IMR-90 (cell line): ENCODE measurements at regions not wholly inside any gene's neighbourhood (a gene's known extent, or its start where the extent isn't known, plus 50 kb on each side); places are given as distances from the start of the nearest gene placed in this dataset.

Experiments
- ATAC-seq: fragments of 200-7000 bp; cut with Tn5 transposase; 2 replicates; pipeline ENCODE4 v1.9.1; 2020; ENCODE audit warnings: low read depth, mild to moderate bottlenecking, moderate library complexity
- BruUV-seq: library from RNA; stranded (reverse); fragments of 400-500 nt; replicated peaks from 2 replicates; lab custom pipeline; 2021; lab: Mats Ljungman, UMichigan
- CTCF ChIA-PET: fragments of 300-600 bp; formaldehyde crosslinking; extraction: SDS; loops from one replicate; lab custom pipeline; 2021; ENCODE audit warnings: antibody characterized with exemption; lab: Yijun Ruan, JAX
- POLR2A ChIA-PET: fragments of 300-600 bp; sonication (Branson Sonifier 250); formaldehyde crosslinking; loops from one replicate; lab custom pipeline; 2022; ENCODE audit warnings: antibody characterized with exemption; ENCODE audit not compliant: unreplicated experiment; lab: Charles Lee
- DNase-seq: peaks from one replicate; pipeline ENCODE4 v3.0.0; 2013
- H2AFZ ChIP-seq: replicated peaks from 2 replicates; pipeline ENCODE3; 2013; ENCODE audit warnings: low read length, mild to moderate bottlenecking; ENCODE audit not compliant: poor library complexity
- H2AK5ac ChIP-seq: 2 replicates; pipeline ENCODE4 v1.6.1; 2013; ENCODE audit warnings: low read depth, low read length, inconsistent platforms
- H2AK9ac ChIP-seq: replicated peaks from 2 replicates; pipeline ENCODE3; 2013; ENCODE audit warnings: mild to moderate bottlenecking, low read depth, low read length, moderate library complexity; ENCODE audit not compliant: poor library complexity
- H2BK120ac ChIP-seq: 2 replicates; pipeline ENCODE4 v1.6.1; 2013; ENCODE audit warnings: low read depth, low read length, inconsistent platforms
- H2BK15ac ChIP-seq: 3 replicates; pipeline ENCODE4 v1.6.1; 2013; ENCODE audit warnings: low read depth, low read length, inconsistent platforms
- H2BK20ac ChIP-seq: 2 replicates; pipeline ENCODE4 v1.6.1; 2013; ENCODE audit warnings: low read depth, mild to moderate bottlenecking, inconsistent platforms, low read length, moderate library complexity
- H2BK5ac ChIP-seq: 2 replicates; pipeline ENCODE4 v1.6.1; 2013; ENCODE audit warnings: mild to moderate bottlenecking, low read depth, low read length, inconsistent platforms; ENCODE audit not compliant: poor library complexity, severe bottlenecking
- H3K14ac ChIP-seq: replicated peaks from 2 replicates; pipeline ENCODE4 v1.6.1; 2013; ENCODE audit warnings: low read depth, low read length, inconsistent platforms
- H3K18ac ChIP-seq: 2 replicates; pipeline ENCODE4 v1.6.1; 2013; ENCODE audit warnings: low read depth, low read length, control low read depth
- H3K23ac ChIP-seq: 2 replicates; pipeline ENCODE4 v1.6.1; 2013; ENCODE audit warnings: low read depth, low read length, inconsistent platforms
- H3K27ac ChIP-seq: 2 replicates; pipeline ENCODE4 v1.5.1; 2013; ENCODE audit warnings: mild to moderate bottlenecking, control low read depth, low read length; ENCODE audit not compliant: insufficient read depth
- H3K27me3 ChIP-seq: 2 replicates; pipeline ENCODE4 v1.6.1; 2013; ENCODE audit warnings: low read length; ENCODE audit not compliant: control insufficient read depth, insufficient read depth
- H3K36me3 ChIP-seq: 2 replicates; pipeline ENCODE4 v1.6.1; 2013; ENCODE audit warnings: low read length, mixed read lengths; ENCODE audit not compliant: control insufficient read depth, insufficient read depth
- H3K4ac ChIP-seq: 2 replicates; pipeline ENCODE4 v1.6.1; 2013; ENCODE audit warnings: low read depth, low read length, inconsistent platforms
- H3K4me1 ChIP-seq: 2 replicates; pipeline ENCODE4 v1.6.1; 2013; ENCODE audit warnings: low read length, mixed read lengths; ENCODE audit not compliant: control insufficient read depth, insufficient read depth
- H3K4me2 ChIP-seq: 2 replicates; pipeline ENCODE4 v1.6.1; 2013; ENCODE audit warnings: low read depth, mild to moderate bottlenecking, control low read depth, low read length, moderate library complexity
- H3K4me3 ChIP-seq: 2 replicates; pipeline ENCODE4 v1.5.1; 2013; ENCODE audit warnings: low read depth, mild to moderate bottlenecking, control low read depth, low read length, moderate library complexity; ENCODE audit not compliant: insufficient read depth
- H3K56ac ChIP-seq: 2 replicates; pipeline ENCODE4 v1.6.1; 2013; ENCODE audit warnings: low read length, inconsistent platforms; ENCODE audit not compliant: insufficient read depth; ENCODE audit errors: extremely low read depth
- H3K79me1 ChIP-seq, 2 experiments: 2 replicates each; pipeline ENCODE4 v1.6.1; 2013; ENCODE audit warnings: low read length in 2 of 2, inconsistent platforms in 1 of 2, low read depth in 1 of 2
- H3K9ac ChIP-seq: 2 replicates; pipeline ENCODE4 v1.6.1; 2013; ENCODE audit warnings: low read depth, low read length, control low read depth
- H3K9me1 ChIP-seq: 2 replicates; pipeline ENCODE4 v1.6.1; 2013; ENCODE audit warnings: low read length, inconsistent platforms; ENCODE audit not compliant: insufficient read depth
- H3K9me3 ChIP-seq: 2 replicates; pipeline ENCODE4 v1.6.1; 2013; ENCODE audit warnings: low read length; ENCODE audit not compliant: control insufficient read depth, insufficient read depth
- H4K20me1 ChIP-seq: 2 replicates; pipeline ENCODE4 v1.6.1; 2013; ENCODE audit warnings: low read length, inconsistent platforms; ENCODE audit not compliant: insufficient read depth
- H4K5ac ChIP-seq: 2 replicates; pipeline ENCODE4 v1.6.1; 2013; ENCODE audit warnings: mild to moderate bottlenecking, low read depth, low read length, control low read depth
- H4K8ac ChIP-seq, 2 experiments: 2 replicates each; pipeline ENCODE4 v1.6.1; 2013; ENCODE audit warnings: low read depth in 2 of 2, low read length in 2 of 2, control low read depth in 1 of 2, inconsistent platforms in 1 of 2
- H4K91ac ChIP-seq: 2 replicates; pipeline ENCODE4 v1.6.1; 2013; ENCODE audit warnings: low read depth, low read length, inconsistent platforms; ENCODE audit not compliant: insufficient read depth
- BHLHE40 ChIP-seq: fragments of 150-350 bp; IDR thresholded peaks from 2 replicates; pipeline ENCODE4 v1.6.1; 2016; ENCODE audit warnings: mild to moderate bottlenecking, low read depth, low read length
- CEBPB ChIP-seq: IDR thresholded peaks from 2 replicates; pipeline ENCODE4 v1.6.1; 2012; ENCODE audit warnings: low read depth, low read length, improper control_type of control experiment
- CHD1 ChIP-seq: IDR thresholded peaks from 2 replicates; pipeline ENCODE4 v1.6.1; 2012; ENCODE audit warnings: low read depth, low read length, improper control_type of control experiment
- ELK1 ChIP-seq: fragments of 150-350 bp; IDR thresholded peaks from 2 replicates; pipeline ENCODE4 v1.6.1; 2016; ENCODE audit warnings: low read depth, mild to moderate bottlenecking, low read length, moderate library complexity, borderline replicate concordance
- FOS ChIP-seq: fragments of 150-350 bp; IDR thresholded peaks from 2 replicates; pipeline ENCODE4 v1.6.1; 2016; ENCODE audit warnings: low read depth, low read length
- MAZ ChIP-seq: IDR thresholded peaks from 2 replicates; pipeline ENCODE4 v1.6.1; 2012; ENCODE audit warnings: low read depth, mild to moderate bottlenecking, low read length, improper control_type of control experiment, moderate library complexity, borderline replicate concordance
- NFE2L2 ChIP-seq: fragments of 150-350 bp; IDR thresholded peaks from 2 replicates; pipeline ENCODE4 v1.6.1; 2016; ENCODE audit warnings: low read depth, mild to moderate bottlenecking, low read length
- RAD21 ChIP-seq: IDR thresholded peaks from 2 replicates; pipeline ENCODE4 v1.6.1; 2012; ENCODE audit warnings: low read length, improper control_type of control experiment
- RFX5 ChIP-seq: IDR thresholded peaks from 2 replicates; pipeline ENCODE4 v1.8.0; 2012; ENCODE audit warnings: low read depth, mild to moderate bottlenecking, low read length, moderate library complexity
- SMC3 ChIP-seq: fragments of 150-350 bp; IDR thresholded peaks from 2 replicates; pipeline ENCODE4 v1.6.1; 2016; ENCODE audit warnings: low read depth, mild to moderate bottlenecking, antibody characterized with exemption, low read length, moderate library complexity
- USF2 ChIP-seq: fragments of 150-350 bp; IDR thresholded peaks from 2 replicates; pipeline ENCODE4 v1.6.1; 2017; ENCODE audit warnings: mild to moderate bottlenecking, antibody characterized with exemption, low read length, low read depth
- WGBS, 2 experiments: methylation state at CpG; one replicate each; pipeline versions ENCODE4 v1.1.5 to v1.1.7; 2013; ENCODE audit warnings: missing lambda C conversion rate in 2 of 2; ENCODE audit not compliant: insufficient read length in 1 of 2; ENCODE audit errors: extremely low coverage in 2 of 2; 5-methylcytosine and 5-hydroxymethylcytosine counted together
- dilution Hi-C: fragments of 300-500 bp; cut with HindIII; formaldehyde crosslinking; loops from one replicate; pipeline ENCODE4 v1.14.3; 2018; ENCODE audit warnings: low sequenced_read_pairs; ENCODE audit not compliant: unreplicated experiment
- in situ Hi-C: fragments of 300-500 bp; cut with MboI; formaldehyde crosslinking; loops from 3 replicates; pipeline ENCODE4 v1.14.3; 2019; ENCODE audit warnings: low sequenced_read_pairs, inconsistent platforms, mixed read lengths
- intact Hi-C: fragments of 100-400 bp; cut with micrococcal nuclease; formaldehyde crosslinking; loops from 2 replicates; pipeline ENCODE4 v1.10.0; 2022
- TF ChIP-seq, protein P1 (sequence below): conservative IDR thresholded peaks from 2 replicates; pipeline ENCODE4 v1.5.1; 2012; ENCODE audit warnings: mild to moderate bottlenecking, low read depth, low read length, improper control_type of control experiment

GRCh38 chr2:172195836-172196376, 93.2 kb upstream of the DLX2 start:
- Histone ChIP-seq H4K91ac (no peak overlapping the region), H2AK9ac (no peak overlapping the region), H4K20me1 (no peaks in the 10 kb centered on the region), H2BK15ac (no peak overlapping the region), H3K27me3 (no peaks in the 10 kb centered on the region), H3K36me3 (no peaks in the 10 kb centered on the region), H2AK5ac (peak overlapping the region; percentile 27; the same call in 1 of the 2 replicates), H3K4me1 (no peaks in the 10 kb centered on the region), H4K8ac (no peak overlapping the region), H2BK120ac (no peak overlapping the region), H2AFZ (no peak overlapping the region), H2BK5ac (no peak overlapping the region), H3K79me1 (no peaks in the 10 kb centered on the region), H3K4me3 (no peak overlapping the region), H3K4ac (no peak overlapping the region), H3K23ac (no peak overlapping the region), H3K9me1 (no peaks in the 10 kb centered on the region), H4K5ac (no peak overlapping the region), H3K14ac (no peak overlapping the region), H3K9me3 (peaks cover 20% of the 10 kb centered on the region), H3K9ac (no peak overlapping the region), H3K56ac (no peak overlapping the region), H3K18ac (no peak overlapping the region), H2BK20ac (no peak overlapping the region), H3K4me2 (no peak overlapping the region), H3K27ac (no peak overlapping the region)
- no peak for ATAC-seq
- TF ChIP-seq ELK1 (no peak), FOS (no peak), USF2 (no peak), NFE2L2 (no peak), RFX5 (no peak), MAZ (no peak), CHD1 (no peak), BHLHE40 (no peak), SMC3 (no peak), RAD21 (no peak), CEBPB (no peak)
- TF ChIP-seq, protein P1, sequence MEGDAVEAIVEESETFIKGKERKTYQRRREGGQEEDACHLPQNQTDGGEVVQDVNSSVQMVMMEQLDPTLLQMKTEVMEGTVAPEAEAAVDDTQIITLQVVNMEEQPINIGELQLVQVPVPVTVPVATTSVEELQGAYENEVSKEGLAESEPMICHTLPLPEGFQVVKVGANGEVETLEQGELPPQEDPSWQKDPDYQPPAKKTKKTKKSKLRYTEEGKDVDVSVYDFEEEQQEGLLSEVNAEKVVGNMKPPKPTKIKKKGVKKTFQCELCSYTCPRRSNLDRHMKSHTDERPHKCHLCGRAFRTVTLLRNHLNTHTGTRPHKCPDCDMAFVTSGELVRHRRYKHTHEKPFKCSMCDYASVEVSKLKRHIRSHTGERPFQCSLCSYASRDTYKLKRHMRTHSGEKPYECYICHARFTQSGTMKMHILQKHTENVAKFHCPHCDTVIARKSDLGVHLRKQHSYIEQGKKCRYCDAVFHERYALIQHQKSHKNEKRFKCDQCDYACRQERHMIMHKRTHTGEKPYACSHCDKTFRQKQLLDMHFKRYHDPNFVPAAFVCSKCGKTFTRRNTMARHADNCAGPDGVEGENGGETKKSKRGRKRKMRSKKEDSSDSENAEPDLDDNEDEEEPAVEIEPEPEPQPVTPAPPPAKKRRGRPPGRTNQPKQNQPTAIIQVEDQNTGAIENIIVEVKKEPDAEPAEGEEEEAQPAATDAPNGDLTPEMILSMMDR, result no peak
- no TSS peak for BruUV-seq
- no peak for DNase-seq
- ChIA-PET CTCF (no interaction called here), POLR2A (no interaction called here)
- dilution Hi-C loops (no loop called here), intact Hi-C loops (no loop called here), in situ Hi-C loops (no loop called here)
- WGBS, 2 experiments, result 60% methylated on average over 2 of the region's 6 CpGs; no CpG with 5 or more reads in 1 of the 2 experiments
